A204.1 (cell line): ENCODE measurements at regions not wholly inside any gene's neighbourhood (a gene's known extent, or its start where the extent isn't known, plus 50 kb on each side); places are given as distances from the start of the nearest gene placed in this dataset.
"Not testable (repeated sequence)": the region's sequence is repeated elsewhere in the genome, so short reads cannot be mapped to it uniquely, and the experiment has no call there.

Source experiments
- FAIRE-seq: peaks from 2 replicates; lab custom pipeline; 2012; peaks lifted over from hg19 to GRCh38; lab: Jason Lieb, UNC

GRCh38 chr3:30300809-30301208, 305.6 kb upstream of the TGFBR2 start:
- FAIRE-seq: no peak

GRCh38 chr3:30302027-30302426, 304.4 kb upstream of the TGFBR2 start:
- no peak for FAIRE-seq

- no peak for FAIRE-seq
Observed at GRCh38 chr3:30303770-30304169, 302.6 kb upstream of the TGFBR2 start.

GRCh38 chr3:30305021-30305420, 301.4 kb upstream of the TGFBR2 start:
- no peak for FAIRE-seq

- no peak for FAIRE-seq
Observed at GRCh38 chr3:30306896-30307295, 299.5 kb upstream of the TGFBR2 start.

GRCh38 chr3:30307372-30307950, 298.9 kb upstream of the TGFBR2 start:
- FAIRE-seq: no peak

GRCh38 chr3:30308131-30308530, 298.3 kb upstream of the TGFBR2 start:
- FAIRE-seq: no peak

- FAIRE-seq: no peak
Observed at GRCh38 chr3:30309961-30310954, 296.1 kb upstream of the TGFBR2 start.

GRCh38 chr3:30311781-30312180, 294.6 kb upstream of the TGFBR2 start:
- no peak for FAIRE-seq

- FAIRE-seq: no peak
Observed at GRCh38 chr3:30313840-30314239, 292.6 kb upstream of the TGFBR2 start.

- no peak for FAIRE-seq
Observed at GRCh38 chr3:30314757-30315325, 291.6 kb upstream of the TGFBR2 start.

GRCh38 chr3:30315447-30315846, 291.0 kb upstream of the TGFBR2 start:
- no peak for FAIRE-seq

- FAIRE-seq: no peak
Observed at GRCh38 chr3:30317561-30317960, 288.8 kb upstream of the TGFBR2 start.

- FAIRE-seq: no peak
Observed at GRCh38 chr3:30318110-30318509, 288.3 kb upstream of the TGFBR2 start.

- no peak for FAIRE-seq
Observed at GRCh38 chr3:30319713-30320112, 286.7 kb upstream of the TGFBR2 start.

GRCh38 chr3:30320392-30320791, 286.0 kb upstream of the TGFBR2 start:
- no peak for FAIRE-seq

GRCh38 chr3:30321065-30321464, 285.3 kb upstream of the TGFBR2 start:
- no peak for FAIRE-seq

- not testable (repeated sequence) for FAIRE-seq
Observed at GRCh38 chr3:30323649-30324048, 282.8 kb upstream of the TGFBR2 start.

- no peak for FAIRE-seq
Observed at GRCh38 chr3:30324587-30324986, 281.8 kb upstream of the TGFBR2 start.

GRCh38 chr3:30327976-30328375, 278.4 kb upstream of the TGFBR2 start:
- not testable (repeated sequence) for FAIRE-seq

- not testable (repeated sequence) for FAIRE-seq
Observed at GRCh38 chr3:30328935-30329334, 277.5 kb upstream of the TGFBR2 start.

- no peak for FAIRE-seq
Observed at GRCh38 chr3:30331519-30331918, 274.9 kb upstream of the TGFBR2 start.
